DMS114 treated with DMSO at 0.1 percent for 48 hours (cell line): ENCODE measurements at regions not wholly inside any gene's neighbourhood (a gene's known extent, or its start where the extent isn't known, plus 50 kb on each side); places are given as distances from the start of the nearest gene placed in this dataset.

ENCODE experiments used
- DNase-seq: peaks from one replicate; lab custom pipeline; 2025; ENCODE audit not compliant: unreplicated experiment; lab: John Stamatoyannopoulos, UW

- DNase-seq: no peak
Measured at GRCh38 chr3:25128735-25129134, 299.3 kb upstream of the RARB start.

DNA sequence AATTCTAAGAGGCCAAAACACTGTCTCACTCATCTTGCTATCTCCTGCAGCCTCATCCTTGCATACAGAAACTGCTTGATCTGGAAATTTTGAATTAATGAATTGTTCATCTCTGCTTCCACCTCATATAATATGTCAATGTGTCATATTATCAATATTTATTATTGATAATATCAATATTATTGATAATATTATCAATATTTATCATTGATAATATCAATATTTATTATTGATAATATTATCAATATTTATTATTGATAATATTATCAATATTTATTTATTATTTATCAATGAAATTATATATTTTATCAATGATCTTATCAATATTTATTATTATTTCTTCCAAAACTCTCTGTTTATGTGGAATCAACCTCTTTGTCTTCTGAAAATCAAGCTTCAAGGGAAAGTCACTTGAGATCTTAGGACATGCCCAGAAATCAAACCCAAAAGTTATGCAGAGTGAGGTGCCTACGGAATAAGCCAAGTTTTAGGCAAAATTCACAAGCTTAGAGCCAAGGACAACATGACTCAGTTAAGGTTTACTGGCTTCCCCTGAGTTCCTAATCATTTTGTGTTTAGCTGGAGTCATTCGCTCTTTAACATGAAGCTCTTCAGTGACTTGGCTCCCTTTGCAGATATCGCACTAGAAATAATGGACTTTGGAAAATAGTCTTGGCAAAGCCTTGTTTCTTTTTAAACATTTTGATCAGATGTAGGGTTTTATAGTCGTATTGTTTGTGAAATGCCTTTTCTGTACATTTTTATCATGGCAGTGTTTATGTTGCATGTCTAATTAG, 297.1 kb upstream of the RARB start:
- DNase-seq: no peak

DNA sequence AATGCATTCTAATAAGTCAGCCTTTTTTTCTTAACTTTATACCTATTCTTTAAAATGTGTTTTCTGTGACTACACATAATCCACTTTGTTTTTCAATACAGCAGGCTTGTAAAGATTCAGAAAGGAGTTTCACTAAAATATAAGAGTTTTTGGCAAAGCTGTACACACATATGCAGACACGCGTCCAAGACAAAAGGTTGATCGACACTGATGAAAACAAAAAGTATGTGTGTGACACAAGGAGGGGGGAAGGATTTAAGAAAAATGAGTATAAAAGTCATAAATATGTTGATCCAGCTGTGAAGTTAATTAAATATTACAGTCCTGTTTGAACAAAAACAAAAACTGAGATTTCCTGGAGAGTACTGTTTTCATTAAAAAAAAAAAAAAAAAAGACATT, 294.5 kb upstream of the RARB start:
- DNase-seq: no peak

DNA sequence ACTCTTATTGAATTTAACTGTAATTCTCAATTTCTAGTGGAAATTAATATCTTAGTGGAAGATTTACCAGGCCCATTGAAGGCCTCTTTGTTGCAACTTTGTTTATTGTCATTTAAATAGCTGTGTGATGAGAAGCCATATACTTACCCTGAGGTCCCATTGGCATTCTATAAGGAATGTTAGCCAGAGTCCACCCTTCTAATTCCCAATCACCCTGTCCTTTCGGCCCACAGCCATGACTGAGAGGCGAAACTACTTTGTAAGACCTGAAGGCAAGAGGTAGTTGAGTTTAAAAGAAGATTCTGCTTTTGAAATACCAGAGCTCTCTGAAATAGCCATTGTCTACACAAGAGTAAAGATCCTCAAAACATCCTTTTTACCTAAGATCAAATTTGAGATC, 290.5 kb upstream of the RARB start:
- DNase-seq: no peak

DNA sequence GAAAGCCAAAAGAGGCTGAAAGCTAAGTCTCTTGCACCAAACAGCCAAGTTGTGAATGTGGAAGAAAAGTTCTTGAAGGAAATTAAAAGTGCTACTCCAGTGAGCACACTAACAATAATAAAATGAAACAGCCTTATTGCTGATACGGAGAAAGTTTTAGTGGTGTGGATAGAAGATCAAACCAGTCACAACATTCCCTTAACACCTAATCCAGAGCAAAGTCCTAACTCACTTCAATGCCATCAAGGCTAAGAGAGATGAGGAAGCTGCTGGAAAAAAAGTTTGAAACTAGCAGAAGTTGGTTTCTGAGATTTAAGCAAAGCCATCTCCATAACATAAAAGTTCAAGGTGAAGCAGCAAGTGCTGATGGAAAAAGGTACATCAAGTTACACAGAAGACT, 288.8 kb upstream of the RARB start:
- DNase-seq: no peak

DNA sequence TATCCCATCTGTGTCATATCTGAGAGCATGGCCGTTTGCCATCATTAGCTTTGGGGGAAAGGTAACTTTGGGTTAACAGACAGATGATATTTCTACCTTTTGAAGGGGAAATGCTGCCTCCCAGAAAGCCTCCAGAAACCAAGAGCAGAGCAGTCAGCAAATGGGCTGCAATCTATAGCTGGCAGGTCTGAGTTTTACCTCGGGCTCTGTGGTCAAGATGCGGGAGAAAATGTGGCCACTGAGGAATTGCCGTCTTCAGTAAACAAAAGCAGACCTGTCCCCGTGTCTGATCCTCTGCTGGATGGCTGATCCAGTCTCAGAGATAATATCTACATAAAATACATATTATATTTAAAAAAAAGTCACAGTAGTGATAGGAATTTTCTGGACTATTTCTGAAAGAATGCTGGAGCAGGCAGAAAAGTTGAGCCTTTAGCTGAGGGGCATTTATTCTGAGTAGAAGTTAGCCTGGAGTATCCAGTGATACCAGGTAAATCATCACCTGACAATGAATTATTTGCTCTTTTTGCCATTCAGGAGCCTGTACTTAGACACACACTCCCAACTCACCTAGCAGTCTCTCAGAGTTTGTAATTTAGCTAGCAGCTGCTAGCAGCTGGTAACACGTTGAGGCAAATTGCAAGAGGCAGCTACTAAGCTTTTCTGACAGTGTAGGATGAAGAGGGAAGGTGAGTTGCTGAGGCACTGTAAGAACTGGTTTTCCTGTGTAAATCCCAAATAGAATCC, 285.3 kb upstream of the RARB start:
- no peak for DNase-seq

- no peak for DNase-seq
Measured at GRCh38 chr3:25143356-25144025, 284.6 kb upstream of the RARB start.

GRCh38 chr3:25144430-25144829, 283.6 kb upstream of the RARB start:
- no peak for DNase-seq

GRCh38 chr3:25145176-25145575, 282.9 kb upstream of the RARB start:
- no peak for DNase-seq

DNA sequence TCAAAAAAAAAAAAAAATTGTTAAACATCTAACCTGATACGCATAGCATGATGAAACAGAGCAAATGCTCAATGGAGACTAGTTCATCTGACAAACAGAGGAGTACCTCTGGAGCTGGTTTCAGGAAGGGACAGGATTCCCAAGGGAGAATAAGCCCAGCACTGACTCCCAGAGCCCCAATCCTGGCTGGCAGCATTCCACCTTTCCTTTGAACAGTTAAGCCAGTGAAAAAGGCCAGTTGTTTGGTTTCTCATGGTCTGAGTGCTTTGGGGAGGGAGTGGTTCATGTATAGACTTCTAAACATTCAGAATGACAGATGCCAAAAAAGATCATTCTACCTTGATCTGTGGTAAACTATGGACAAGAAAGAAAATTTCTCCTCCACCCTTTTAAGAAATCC, 277.9 kb upstream of the RARB start:
- no peak for DNase-seq

GRCh38 chr3:25151281-25151902, 276.7 kb upstream of the RARB start:
- no peak for DNase-seq

DNA sequence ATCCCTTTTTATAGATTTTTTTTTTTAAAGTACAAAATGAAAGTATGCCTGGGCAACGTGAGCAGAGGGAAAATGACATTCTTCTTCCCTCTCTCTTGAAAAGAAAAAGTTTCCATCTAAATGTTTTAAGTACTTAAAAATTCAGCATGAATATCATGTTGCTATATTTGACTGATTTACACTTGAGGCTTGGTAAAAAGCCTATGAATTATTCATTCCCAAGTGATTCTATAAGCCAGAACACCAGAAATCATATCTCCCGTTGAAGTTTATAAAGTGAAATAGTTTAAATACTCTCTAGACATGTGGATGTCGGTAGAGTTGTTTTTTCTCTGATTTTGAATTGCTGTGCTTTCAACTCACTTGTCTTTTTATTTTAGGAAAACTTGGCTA, 276.2 kb upstream of the RARB start:
- DNase-seq: no peak

- no peak for DNase-seq
Measured at GRCh38 chr3:25153136-25153535, 274.9 kb upstream of the RARB start.

DNA sequence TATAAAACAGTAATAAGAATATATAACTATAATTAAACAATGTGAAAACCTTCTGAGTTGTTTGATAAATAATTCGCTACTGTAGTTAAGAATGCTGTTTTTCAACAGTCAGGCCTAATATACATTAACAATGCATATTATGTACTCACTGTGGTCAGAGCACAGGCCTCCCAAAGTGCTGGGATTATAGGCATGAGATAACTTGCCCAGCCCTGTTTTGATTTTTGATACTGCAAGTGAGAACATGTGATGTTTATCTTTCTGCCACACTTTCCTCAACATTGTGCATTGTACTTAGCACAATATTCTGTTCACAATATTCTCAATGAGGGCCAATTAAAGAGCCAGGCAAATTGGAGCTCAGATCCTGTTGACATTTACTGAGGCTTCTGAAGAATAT, 274.5 kb upstream of the RARB start:
- DNase-seq: no peak

DNA sequence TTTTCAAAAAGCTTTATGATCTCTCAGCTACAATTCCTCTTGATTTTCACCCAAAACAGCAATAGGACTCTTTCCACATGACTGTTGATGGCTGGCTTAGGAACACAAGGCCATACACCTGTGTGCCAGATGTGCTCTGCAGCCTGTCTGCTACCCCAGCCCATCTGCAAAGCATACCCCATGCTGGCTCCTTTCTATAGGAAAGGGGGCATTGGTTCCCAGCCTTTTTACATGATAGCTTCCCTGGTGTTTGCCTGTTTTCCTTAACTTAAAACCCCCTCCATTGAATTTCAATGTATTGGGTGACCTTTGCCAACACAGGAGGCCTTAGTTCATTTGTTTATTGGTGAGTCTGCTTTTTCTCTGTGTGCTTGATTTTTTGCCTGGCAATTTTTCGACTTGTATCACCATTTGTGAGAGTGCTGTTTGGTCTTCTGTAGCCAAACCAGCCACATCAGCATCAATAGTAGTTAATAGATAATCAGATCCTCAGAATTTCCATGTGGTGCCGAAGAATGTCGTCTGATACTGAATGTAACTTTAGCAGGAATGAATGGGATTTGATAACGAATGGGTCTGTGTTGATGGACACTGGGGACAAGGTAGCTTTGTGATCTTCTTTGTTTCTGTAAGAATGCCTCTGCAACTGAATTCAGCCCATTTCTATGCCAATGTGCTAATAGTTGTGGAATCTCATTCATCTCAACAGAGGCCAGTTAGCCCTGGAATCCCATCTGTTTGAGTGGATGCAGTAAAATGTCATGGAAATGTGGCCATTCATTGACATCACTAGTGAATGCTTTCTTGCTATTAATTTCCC, 272.2 kb upstream of the RARB start:
- no peak for DNase-seq

GRCh38 chr3:25156626-25157025, 271.4 kb upstream of the RARB start:
- no peak for DNase-seq

GRCh38 chr3:25165306-25165705, 262.8 kb upstream of the RARB start:
- no peak for DNase-seq

DNA sequence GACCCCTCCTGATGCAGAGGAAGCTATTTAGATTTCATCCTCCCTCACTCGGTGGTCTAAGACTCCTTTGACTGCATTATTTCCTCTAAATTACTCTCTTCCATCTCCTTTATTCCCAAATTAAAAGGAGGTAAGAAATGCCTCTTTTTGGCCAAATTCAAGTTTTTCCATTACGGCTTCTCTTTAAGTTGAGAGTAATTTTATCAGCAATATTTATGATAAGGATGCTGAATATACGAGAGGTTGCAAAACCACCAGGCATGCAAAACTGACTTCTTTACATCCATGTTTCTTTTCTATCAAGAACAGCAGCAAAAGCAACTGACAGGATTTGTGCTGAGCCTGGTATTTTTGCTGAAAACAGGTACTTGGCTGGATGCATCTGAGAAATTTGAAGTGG, 262.0 kb upstream of the RARB start:
- DNase-seq: no peak

- DNase-seq: no peak
Measured at GRCh38 chr3:25169151-25169550, 258.9 kb upstream of the RARB start.

DNA sequence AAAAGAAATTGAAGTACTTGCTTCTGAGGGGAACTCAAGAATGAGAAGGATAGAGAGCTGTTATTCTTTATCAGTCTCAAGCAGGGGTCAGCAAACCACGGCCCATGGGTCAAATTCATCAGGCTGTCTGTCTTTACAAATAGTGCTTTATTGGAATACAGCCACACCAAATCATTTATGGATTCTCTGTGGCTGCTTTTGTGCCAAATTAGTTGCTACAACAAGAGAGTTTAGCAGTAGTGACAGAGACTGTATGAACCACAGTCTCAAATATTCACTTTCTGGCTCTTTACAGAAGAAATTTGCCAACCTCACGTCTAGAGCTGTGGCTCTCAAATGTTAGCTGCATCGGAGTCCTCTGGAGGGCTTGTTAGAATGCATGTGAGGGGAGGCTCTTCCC, 258.0 kb upstream of the RARB start:
- no peak for DNase-seq
